MM.1S (cell line): ENCODE measurements at regions not wholly inside any gene's neighbourhood (a gene's known extent, or its start where the extent isn't known, plus 50 kb on each side); places are given as distances from the start of the nearest gene placed in this dataset.

Experiments used
- EZH2 ChIP-seq: fragments of 300-600 bp; sonication (generic); optimal IDR thresholded peaks from 2 replicates; pipeline ENCODE3; 2017; ENCODE audit warnings: low read depth, mild to moderate bottlenecking, antibody characterized with exemption, low read length, mixed read lengths
- TF ChIP-seq, protein P1 (sequence below): fragments of 300-600 bp; sonication (generic); IDR thresholded peaks from 2 replicates; pipeline ENCODE4 v1.5.1; 2016; ENCODE audit warnings: antibody characterized with exemption, low read length, mixed read lengths

DNA sequence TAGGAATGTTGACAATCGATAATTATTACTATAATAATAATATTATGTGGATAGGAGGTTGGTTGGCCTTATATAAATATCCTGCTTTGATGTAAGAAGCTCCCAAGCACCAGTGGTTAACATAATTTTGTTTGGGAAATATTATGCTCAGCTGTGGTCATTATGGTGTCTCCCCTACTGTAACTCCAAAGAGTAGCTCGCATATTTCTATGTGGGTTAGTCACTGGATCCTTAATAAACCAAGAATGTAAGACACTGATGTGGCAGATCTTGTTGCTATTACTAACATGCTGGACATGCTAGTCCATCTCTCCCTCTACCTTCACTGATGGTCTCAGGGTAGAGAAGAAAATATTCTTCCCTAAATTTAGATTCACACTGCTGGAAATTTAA lies 79.2 kb upstream of the RALGPS2 start:
- TF ChIP-seq, protein P1, sequence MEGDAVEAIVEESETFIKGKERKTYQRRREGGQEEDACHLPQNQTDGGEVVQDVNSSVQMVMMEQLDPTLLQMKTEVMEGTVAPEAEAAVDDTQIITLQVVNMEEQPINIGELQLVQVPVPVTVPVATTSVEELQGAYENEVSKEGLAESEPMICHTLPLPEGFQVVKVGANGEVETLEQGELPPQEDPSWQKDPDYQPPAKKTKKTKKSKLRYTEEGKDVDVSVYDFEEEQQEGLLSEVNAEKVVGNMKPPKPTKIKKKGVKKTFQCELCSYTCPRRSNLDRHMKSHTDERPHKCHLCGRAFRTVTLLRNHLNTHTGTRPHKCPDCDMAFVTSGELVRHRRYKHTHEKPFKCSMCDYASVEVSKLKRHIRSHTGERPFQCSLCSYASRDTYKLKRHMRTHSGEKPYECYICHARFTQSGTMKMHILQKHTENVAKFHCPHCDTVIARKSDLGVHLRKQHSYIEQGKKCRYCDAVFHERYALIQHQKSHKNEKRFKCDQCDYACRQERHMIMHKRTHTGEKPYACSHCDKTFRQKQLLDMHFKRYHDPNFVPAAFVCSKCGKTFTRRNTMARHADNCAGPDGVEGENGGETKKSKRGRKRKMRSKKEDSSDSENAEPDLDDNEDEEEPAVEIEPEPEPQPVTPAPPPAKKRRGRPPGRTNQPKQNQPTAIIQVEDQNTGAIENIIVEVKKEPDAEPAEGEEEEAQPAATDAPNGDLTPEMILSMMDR = no peak
- no peak for TF ChIP-seq EZH2
